GM12878 (cell line): ENCODE measurements at regions not wholly inside any gene's neighbourhood (a gene's known extent, or its start where the extent isn't known, plus 50 kb on each side); places are given as distances from the start of the nearest gene placed in this dataset.

Experiments used
- ATAC-seq: fragments of 200-7000 bp; cut with Tn5 transposase; 3 replicates; pipeline ENCODE4 v1.9.1; 2020; ENCODE audit warnings: mild to moderate bottlenecking, moderate library complexity
- BruUV-seq: library from RNA; stranded (reverse); fragments of 400-500 nt; replicated peaks from 2 replicates; lab custom pipeline; 2021; lab: Mats Ljungman, UMichigan
- CTCF ChIA-PET: fragments of 300-600 bp; sonication (Branson Sonifier 250); formaldehyde crosslinking; extraction: SDS; loops from one replicate; lab custom pipeline; 2021; ENCODE audit warnings: inconsistent platforms; lab: Yijun Ruan, JAX
- POLR2A ChIA-PET: fragments of 350-600 bp; formaldehyde crosslinking; extraction: SDS; loops from one replicate; lab custom pipeline; 2021; ENCODE audit warnings: inconsistent platforms; lab: Charles Lee
- RAD21 ChIA-PET: fragments of 300-600 bp; sonication (Branson Sonifier 250); formaldehyde crosslinking; loops from one replicate; lab custom pipeline; 2023; ENCODE audit warnings: antibody characterized with exemption; ENCODE audit not compliant: unreplicated experiment; lab: Charles Lee
- SMC1A ChIA-PET: fragments of 300-600 bp; sonication (Branson Sonifier 250); formaldehyde crosslinking; loops from one replicate; lab custom pipeline; 2023; ENCODE audit not compliant: unreplicated experiment, uncharacterized antibody; lab: Charles Lee
- DNase-seq: peaks from one replicate; pipeline ENCODE4 v3.0.0-alpha.2; 2011; ENCODE audit warnings: low read depth, low spot score
- FAIRE-seq: peaks from 3 replicates; lab custom pipeline; 2011; peaks lifted over from hg19 to GRCh38; lab: Jason Lieb, UNC
- H2AFZ ChIP-seq: 2 replicates; pipeline ENCODE4 v1.6.0; 2011; ENCODE audit warnings: low read depth, low read length, control low read depth; ENCODE audit not compliant: control insufficient read depth
- H3K27ac ChIP-seq: 2 replicates; pipeline ENCODE4 v1.5.1; 2011; ENCODE audit warnings: control low read depth; ENCODE audit not compliant: control insufficient read depth, insufficient read depth
- H3K27me3 ChIP-seq, 2 experiments: replicated peaks in 1 of 2; 2 replicates each; pipeline versions ENCODE4 v1.6.0 to v1.6.1; 2011; ENCODE audit warnings: low read length in 1 of 2; ENCODE audit not compliant: control insufficient read depth in 2 of 2, insufficient read depth in 2 of 2
- H3K36me3 ChIP-seq, 2 experiments: 2 replicates each; pipeline ENCODE4 v1.5.1; 2011; ENCODE audit warnings: low read length in 1 of 2; ENCODE audit not compliant: control insufficient read depth in 2 of 2, insufficient read depth in 2 of 2
- H3K4me1 ChIP-seq: 2 replicates; pipeline ENCODE4 v1.6.1; 2011; ENCODE audit warnings: mild to moderate bottlenecking, low read length, moderate library complexity, mixed read lengths; ENCODE audit not compliant: control insufficient read depth, insufficient read depth
- H3K4me2 ChIP-seq: 2 replicates; pipeline ENCODE4 v1.6.0; 2011; ENCODE audit warnings: control low read depth; ENCODE audit not compliant: control insufficient read depth, insufficient read depth
- H3K4me3 ChIP-seq: fragments of 200-600 bp; sonication (generic); 2 replicates; pipeline ENCODE4 v1.5.1; 2016
- H3K79me2 ChIP-seq: 2 replicates; pipeline ENCODE4 v1.6.0; 2011; ENCODE audit warnings: low read length; ENCODE audit not compliant: control insufficient read depth, insufficient read depth
- H3K9ac ChIP-seq: 2 replicates; pipeline ENCODE4 v1.8.0; 2011; ENCODE audit warnings: low read length, control low read depth, mixed read lengths; ENCODE audit not compliant: control insufficient read depth, insufficient read depth
- H3K9me3 ChIP-seq: replicated peaks from 3 replicates; pipeline ENCODE4 v1.5.1; 2011; ENCODE audit warnings: mild to moderate bottlenecking, low read length; ENCODE audit not compliant: control insufficient read depth, insufficient read depth
- H4K20me1 ChIP-seq: 2 replicates; pipeline ENCODE4 v1.6.0; 2011; ENCODE audit not compliant: control insufficient read depth, insufficient read depth
- BHLHE40 ChIP-seq, 2 experiments: fragments of 450-650 bp in 1 of 2; IDR thresholded peaks; 2 replicates each; pipeline ENCODE4 v1.6.1; 2011 to 2017; ENCODE audit warnings: low read depth in 2 of 2, borderline replicate concordance in 1 of 2, improper control_type of control experiment in 1 of 2, low read length in 1 of 2, mild to moderate bottlenecking in 1 of 2
- CBFB ChIP-seq: IDR thresholded peaks from 2 replicates; pipeline ENCODE4 v1.6.1; 2016; ENCODE audit warnings: antibody characterized with exemption, low read depth
- IKZF1 ChIP-seq: fragments of 450-650 bp; conservative IDR thresholded peaks from 2 replicates; pipeline ENCODE4 v1.6.1; 2017; ENCODE audit warnings: antibody characterized with exemption, mild to moderate bottlenecking
- MTA3 ChIP-seq: IDR thresholded peaks from 2 replicates; pipeline ENCODE4 v1.6.1; 2012; ENCODE audit warnings: low read length, inconsistent platforms, borderline replicate concordance
- MXI1 ChIP-seq: fragments of 150-350 bp; IDR thresholded peaks from 2 replicates; pipeline ENCODE4 v1.6.1; 2011; ENCODE audit warnings: low read depth, mild to moderate bottlenecking, inconsistent platforms, low read length, improper control_type of control experiment
- NFIC ChIP-seq: IDR thresholded peaks from 2 replicates; pipeline ENCODE4 v1.6.1; 2012; ENCODE audit warnings: low read depth, mild to moderate bottlenecking, inconsistent platforms, low read length, moderate library complexity
- NR2C2 ChIP-seq: IDR thresholded peaks from 2 replicates; pipeline ENCODE4 v1.6.1; 2011; ENCODE audit warnings: borderline replicate concordance, low read depth; ENCODE audit not compliant: control insufficient read depth, insufficient read length
- NR2F1 ChIP-seq: fragments of 450-650 bp; conservative IDR thresholded peaks from 2 replicates; pipeline ENCODE4 v1.6.1; 2017; ENCODE audit warnings: mild to moderate bottlenecking
- PML ChIP-seq: IDR thresholded peaks from 2 replicates; pipeline ENCODE4 v1.6.1; 2012; ENCODE audit warnings: low read length, inconsistent platforms
- RAD51 ChIP-seq: fragments of 450-650 bp; IDR thresholded peaks from 2 replicates; pipeline ENCODE4 v1.6.1; 2016; ENCODE audit warnings: moderate library complexity, mild to moderate bottlenecking, inconsistent platforms
- SREBF2 ChIP-seq: IDR thresholded peaks from 2 replicates; pipeline ENCODE4 v1.6.1; 2012; ENCODE audit warnings: mild to moderate bottlenecking, low read length
- STAT3 ChIP-seq: IDR thresholded peaks from 2 replicates; pipeline ENCODE4 v1.6.1; 2011; ENCODE audit warnings: low read depth, low read length, improper control_type of control experiment
- ZNF217 ChIP-seq: fragments of 450-650 bp; IDR thresholded peaks from 2 replicates; pipeline ENCODE4 v1.6.1; 2017; ENCODE audit warnings: antibody characterized with exemption, mild to moderate bottlenecking
- whole genome bisulfite sequencing: methylation state at CpG from one replicate; pipeline ENCODE4 v1.1.6; 2016; ENCODE audit warnings: low lambda C conversion rate; ENCODE audit not compliant: insufficient replicate concordance, insufficient coverage; ENCODE audit errors: missing lambda C conversion rate; 5-methylcytosine and 5-hydroxymethylcytosine counted together
- in situ Hi-C: fragments of 300-500 bp; cut with MboI; formaldehyde crosslinking; loops from 9 replicates; pipeline ENCODE4 v1.14.3; 2018; ENCODE audit warnings: mixed read lengths
- intact Hi-C: fragments of 100-400 bp; cut with micrococcal nuclease; formaldehyde crosslinking; loops from one replicate; pipeline ENCODE4 v1.14.2; 2022; ENCODE audit not compliant: unreplicated experiment
- TF ChIP-seq, protein P1 (sequence below): fragments of 450-650 bp; IDR thresholded peaks from 2 replicates; pipeline ENCODE4 v1.6.1; 2017; ENCODE audit warnings: borderline replicate concordance
- TF ChIP-seq, protein P2 (sequence below): IDR thresholded peaks from 2 replicates; pipeline ENCODE4 v1.6.1; 2011; ENCODE audit warnings: mild to moderate bottlenecking, low read depth, low read length, moderate library complexity; ENCODE audit not compliant: insufficient replicate concordance

DNA sequence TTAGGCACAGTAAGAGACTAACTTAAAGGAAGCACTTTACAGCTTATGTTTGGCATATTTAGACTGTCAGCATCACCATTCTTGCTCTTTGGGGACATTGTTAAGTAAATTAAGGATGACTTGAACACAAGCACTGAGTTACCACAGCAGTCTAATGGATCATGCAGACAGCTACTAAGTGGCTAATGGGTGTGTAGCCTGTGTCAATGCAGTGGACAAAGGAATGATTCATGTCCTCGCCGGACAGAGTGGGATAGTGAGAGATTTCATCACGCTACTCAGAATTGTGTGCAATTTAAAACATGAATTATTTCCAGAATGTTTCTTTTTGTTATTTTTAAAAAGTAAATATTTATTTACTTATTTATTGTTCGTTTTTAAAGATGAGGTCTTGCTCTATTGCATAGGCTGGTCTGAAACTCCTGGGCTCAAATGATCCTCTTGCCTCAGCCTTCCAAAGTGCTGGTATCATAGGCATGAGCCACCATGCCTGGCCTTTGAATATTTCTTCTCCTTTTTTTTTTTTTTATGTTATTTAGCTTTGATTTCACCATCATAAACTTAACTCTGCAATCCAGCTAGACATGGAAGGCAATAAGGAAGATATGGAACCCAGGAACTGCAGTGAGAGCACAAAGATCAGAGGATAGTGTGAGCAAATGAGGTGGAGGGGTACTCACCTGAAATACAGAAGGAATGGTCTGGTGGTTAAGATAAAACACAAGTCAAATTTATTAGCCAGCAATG is 53.0 kb upstream of the KLF4 start:
- 65% methylated on average over 4 of the region's 4 CpGs for WGBS
- intact Hi-C loops: no loop called here
- Histone ChIP-seq H3K79me2 (no peaks in the 10 kb centered on the region), H2AFZ (no peak overlapping the region), H4K20me1 (no peaks in the 10 kb centered on the region), H3K4me1 (no peaks in the 10 kb centered on the region; the same call in 1 of the 2 replicates), H3K27ac (no peak overlapping the region), H3K4me3 (no peak overlapping the region), H3K36me3 (no peaks in the 10 kb centered on the region), H3K27me3 (no peaks in the 10 kb centered on the region), H3K9ac (no peak overlapping the region), H3K9me3 (no peaks in the 10 kb centered on the region), H3K4me2 (no peak overlapping the region)
- DNase-seq: no peak
- in situ Hi-C loops: no loop called here
- SMC1A ChIA-PET: interaction anchor here (0.6 to 1.3 kb wide), 2 partner anchors 29 to 43 kb away, joined by 3 read pairs; no protein-coding TSS in a partner anchor
- TF ChIP-seq PML (no peak), SREBF2 (no peak), CBFB (no peak), MTA3 (no peak), MXI1 (no peak), IKZF1 (no peak), ZNF217 (no peak), STAT3 (no peak), NR2C2 (no peak), NFIC (no peak), BHLHE40 (IDR thresholded peaks at IDR 0.05; ENCODE audit: borderline replicate concordance in 1 of 2, low read depth in 2 of 2, low read length in 1 of 2) (no peak), NR2F1 (no peak), RAD51 (no peak)
- TF ChIP-seq, protein P1, sequence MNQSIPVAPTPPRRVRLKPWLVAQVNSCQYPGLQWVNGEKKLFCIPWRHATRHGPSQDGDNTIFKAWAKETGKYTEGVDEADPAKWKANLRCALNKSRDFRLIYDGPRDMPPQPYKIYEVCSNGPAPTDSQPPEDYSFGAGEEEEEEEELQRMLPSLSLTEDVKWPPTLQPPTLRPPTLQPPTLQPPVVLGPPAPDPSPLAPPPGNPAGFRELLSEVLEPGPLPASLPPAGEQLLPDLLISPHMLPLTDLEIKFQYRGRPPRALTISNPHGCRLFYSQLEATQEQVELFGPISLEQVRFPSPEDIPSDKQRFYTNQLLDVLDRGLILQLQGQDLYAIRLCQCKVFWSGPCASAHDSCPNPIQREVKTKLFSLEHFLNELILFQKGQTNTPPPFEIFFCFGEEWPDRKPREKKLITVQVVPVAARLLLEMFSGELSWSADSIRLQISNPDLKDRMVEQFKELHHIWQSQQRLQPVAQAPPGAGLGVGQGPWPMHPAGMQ: no peak
- TF ChIP-seq, protein P2, sequence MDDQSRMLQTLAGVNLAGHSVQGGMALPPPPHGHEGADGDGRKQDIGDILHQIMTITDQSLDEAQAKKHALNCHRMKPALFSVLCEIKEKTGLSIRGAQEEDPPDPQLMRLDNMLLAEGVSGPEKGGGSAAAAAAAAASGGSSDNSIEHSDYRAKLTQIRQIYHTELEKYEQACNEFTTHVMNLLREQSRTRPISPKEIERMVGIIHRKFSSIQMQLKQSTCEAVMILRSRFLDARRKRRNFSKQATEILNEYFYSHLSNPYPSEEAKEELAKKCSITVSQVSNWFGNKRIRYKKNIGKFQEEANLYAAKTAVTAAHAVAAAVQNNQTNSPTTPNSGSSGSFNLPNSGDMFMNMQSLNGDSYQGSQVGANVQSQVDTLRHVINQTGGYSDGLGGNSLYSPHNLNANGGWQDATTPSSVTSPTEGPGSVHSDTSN: no peak
- RAD21 ChIA-PET: interaction anchor here (0.9 to 1.0 kb wide), 2 partner anchors 28 to 42 kb away, joined by 3 read pairs; no protein-coding TSS in a partner anchor
- no TSS peak for BruUV-seq
- CTCF ChIA-PET: interaction anchor here (1.1 to 1.5 kb wide), 2 partner anchors 11 to 12 kb away, joined by 3 read pairs; no protein-coding TSS in a partner anchor
- no peak for ATAC-seq
- POLR2A ChIA-PET: no interaction called here
- no peak for FAIRE-seq
